ENCODE measurements at regions not wholly inside any gene's neighbourhood (a gene's known extent, or its start where the extent isn't known, plus 50 kb on each side); places are given as distances from the start of the nearest gene placed in this dataset.

GRCh38 chr7:130882396-130882795 is 148.4 kb upstream of the KLF14 start:
- DNase-seq (ENCODE audit: insufficient read length) = no peak
- TF ChIP-seq POLR2A (IDR thresholded peaks at IDR 0.05; ENCODE audit: low read depth, low read length) (no peak), POLR2AphosphoS5 (IDR thresholded peaks at IDR 0.05; ENCODE audit: low read depth, low read length) (no peak), TAF1 (IDR thresholded peaks at IDR 0.05; ENCODE audit: borderline replicate concordance, low read depth, low read length) (no peak)
- FAIRE-seq = no peak

- TF ChIP-seq POLR2A (IDR thresholded peaks at IDR 0.05; ENCODE audit: low read depth, low read length) = no peak
- DNase-seq (ENCODE audit: insufficient read length) (no peak), FAIRE-seq (no peak)
Measured at GRCh38 chr7:130883928-130884327, 149.9 kb upstream of the KLF14 start.

GRCh38 chr7:130884437-130885417 is 150.7 kb upstream of the KLF14 start:
- TF ChIP-seq POLR2A (IDR thresholded peaks at IDR 0.05; ENCODE audit: low read depth, low read length) = no peak
- no peak for TF ChIP-seq TAF1 (IDR thresholded peaks at IDR 0.05; ENCODE audit: borderline replicate concordance, low read depth, low read length)
- TF ChIP-seq POLR2AphosphoS5 (IDR thresholded peaks at IDR 0.05; ENCODE audit: low read depth, low read length) = no peak
- DNase-seq (ENCODE audit: insufficient read length) = no peak
- FAIRE-seq = no peak

- DNase-seq (ENCODE audit: insufficient read length) = no peak
- FAIRE-seq = no peak
- TF ChIP-seq POLR2A (IDR thresholded peaks at IDR 0.05; ENCODE audit: low read depth, low read length) = no peak
Measured at GRCh38 chr7:130886438-130887135, 152.6 kb upstream of the KLF14 start.

DNA sequence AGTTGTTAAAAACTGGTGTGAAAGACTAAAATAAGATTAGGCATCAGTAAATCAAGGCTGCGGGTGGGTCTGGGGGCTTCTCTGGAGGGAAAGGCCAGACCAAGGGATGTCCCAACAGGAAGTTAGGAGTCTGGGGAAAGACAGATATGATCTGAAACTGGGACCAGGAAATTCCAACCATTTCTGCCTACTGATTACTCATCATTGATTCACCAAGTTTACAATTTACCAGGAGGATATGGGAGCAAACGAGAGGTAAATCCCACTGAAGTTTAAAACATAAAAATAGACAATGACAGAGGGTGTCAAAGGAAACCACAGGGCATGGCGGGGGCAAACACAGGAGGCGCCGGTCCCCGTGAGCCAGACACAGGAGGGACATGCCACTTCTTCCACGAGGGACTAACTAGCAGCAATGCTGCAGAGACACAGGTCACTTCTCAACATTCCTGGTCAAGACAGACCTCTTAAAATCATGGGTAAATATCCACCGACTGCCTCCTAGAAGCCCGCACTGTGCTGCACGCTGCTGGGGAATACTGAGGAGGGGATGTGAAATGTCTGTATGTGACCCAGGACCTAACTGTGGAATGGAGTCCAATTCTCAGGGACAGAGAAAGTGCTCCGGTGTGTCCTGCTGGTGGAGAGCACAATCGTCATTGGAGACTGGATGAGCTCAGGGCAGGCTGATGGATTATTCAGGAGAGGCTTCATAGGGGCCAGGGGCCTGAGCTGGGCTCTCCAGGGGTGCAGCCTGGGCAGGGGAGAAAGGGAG is 153.4 kb upstream of the KLF14 start:
- no peak for FAIRE-seq
- no peak for DNase-seq (ENCODE audit: insufficient read length)

GRCh38 chr7:130887957-130888371 is 154.0 kb upstream of the KLF14 start:
- DNase-seq (ENCODE audit: insufficient read length) = no peak
- FAIRE-seq = no peak
- TF ChIP-seq POLR2AphosphoS5 (IDR thresholded peaks at IDR 0.05; ENCODE audit: low read depth, low read length) (no peak), POLR2A (IDR thresholded peaks at IDR 0.05; ENCODE audit: low read depth, low read length) (no peak), TAF1 (IDR thresholded peaks at IDR 0.05; ENCODE audit: borderline replicate concordance, low read depth, low read length) (no peak)

More for the DNA sequence above, 153.4 kb upstream of the KLF14 start:
- no peak for TF ChIP-seq TAF1 (IDR thresholded peaks at IDR 0.05; ENCODE audit: borderline replicate concordance, low read depth, low read length)

DNA sequence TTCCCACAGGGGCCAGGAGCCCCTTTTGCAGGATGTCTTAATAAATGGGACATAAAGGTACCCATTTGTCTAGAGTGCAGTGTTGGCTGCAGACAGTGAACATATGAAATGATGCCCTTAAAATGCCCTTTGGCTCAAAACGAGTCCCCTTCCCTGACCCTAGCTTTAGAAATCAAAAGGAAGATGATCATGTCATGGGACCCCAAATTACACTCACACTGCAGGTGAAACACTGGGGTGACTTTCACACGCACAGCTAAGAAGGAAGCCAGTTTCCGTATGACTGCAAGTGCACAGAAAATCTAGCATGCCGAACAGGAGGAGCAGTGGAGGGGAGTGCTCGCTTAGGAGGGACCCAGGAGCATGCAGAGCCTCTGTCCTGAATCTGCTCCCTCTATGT is 154.5 kb upstream of the KLF14 start:
- FAIRE-seq (no peak), DNase-seq (ENCODE audit: insufficient read length) (no peak)
- TF ChIP-seq TAF1 (IDR thresholded peaks at IDR 0.05; ENCODE audit: borderline replicate concordance, low read depth, low read length) (no peak), POLR2AphosphoS5 (IDR thresholded peaks at IDR 0.05; ENCODE audit: low read depth, low read length) (no peak), POLR2A (IDR thresholded peaks at IDR 0.05; ENCODE audit: low read depth, low read length) (no peak)

DNA sequence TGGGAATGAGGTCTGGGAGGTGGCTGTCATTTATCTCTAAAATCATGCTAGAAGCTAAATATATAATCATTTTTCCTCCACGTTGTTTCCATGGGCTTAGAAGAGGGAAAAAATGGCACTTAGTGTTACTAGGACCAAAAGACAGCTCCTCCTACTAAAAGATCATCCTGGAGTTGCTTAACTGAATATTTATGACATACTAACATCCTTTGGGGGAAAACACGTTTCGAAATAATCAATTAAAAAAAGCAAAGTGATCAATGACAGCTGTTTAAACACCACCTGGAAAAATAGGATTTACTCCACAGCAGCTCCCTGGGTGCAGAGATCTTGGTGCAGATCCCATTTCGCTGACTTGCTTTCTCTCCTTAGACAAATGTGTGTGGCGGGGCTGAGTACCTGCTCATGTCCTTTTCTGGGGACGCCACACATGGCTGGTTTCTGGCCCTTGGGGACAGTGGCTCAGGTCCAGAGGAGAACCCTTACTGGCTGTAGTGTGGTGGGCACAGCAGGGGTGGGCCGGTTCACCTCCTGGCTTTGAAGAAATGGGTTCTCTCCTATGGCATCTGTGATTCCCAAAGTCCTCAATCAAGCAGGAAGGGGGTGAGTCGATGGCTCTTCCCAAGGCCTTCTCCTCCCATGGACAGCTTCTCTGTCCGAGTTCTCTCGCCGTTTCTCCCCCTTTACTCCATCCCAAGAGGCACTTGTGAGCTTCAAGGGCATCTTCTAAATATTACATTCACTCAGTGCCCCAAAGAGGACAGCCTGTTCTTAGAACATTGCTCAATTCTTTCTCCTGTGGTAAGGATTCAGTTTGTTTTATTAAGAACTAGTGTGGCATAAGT is 156.4 kb upstream of the KLF14 start:
- FAIRE-seq (no peak), DNase-seq (ENCODE audit: insufficient read length) (no peak)
- no peak for TF ChIP-seq POLR2A (IDR thresholded peaks at IDR 0.05; ENCODE audit: low read depth, low read length)
- TF ChIP-seq POLR2AphosphoS5 (IDR thresholded peaks at IDR 0.05; ENCODE audit: low read depth, low read length) = no peak; the same call in 1 of the 2 replicates
- TF ChIP-seq TAF1 (IDR thresholded peaks at IDR 0.05; ENCODE audit: borderline replicate concordance, low read depth, low read length) = no peak

- no peak for TF ChIP-seq POLR2AphosphoS5 (IDR thresholded peaks at IDR 0.05; ENCODE audit: low read depth, low read length)
- no peak for TF ChIP-seq TAF1 (IDR thresholded peaks at IDR 0.05; ENCODE audit: borderline replicate concordance, low read depth, low read length)
- no peak for TF ChIP-seq POLR2A (IDR thresholded peaks at IDR 0.05; ENCODE audit: low read depth, low read length)
- no peak for FAIRE-seq
- no peak for DNase-seq (ENCODE audit: insufficient read length)
Measured at GRCh38 chr7:130891254-130892094, 157.5 kb upstream of the KLF14 start.

GRCh38 chr7:130893441-130893894 is 159.5 kb upstream of the KLF14 start:
- no peak for FAIRE-seq
- DNase-seq (ENCODE audit: insufficient read length) = no peak
- TF ChIP-seq POLR2A (IDR thresholded peaks at IDR 0.05; ENCODE audit: low read depth, low read length) (no peak), POLR2AphosphoS5 (IDR thresholded peaks at IDR 0.05; ENCODE audit: low read depth, low read length) (no peak), TAF1 (IDR thresholded peaks at IDR 0.05; ENCODE audit: borderline replicate concordance, low read depth, low read length) (no peak)

Measured in GM12892 (cell line).